ENCODE measurements at regions not wholly inside any gene's neighbourhood (a gene's known extent, or its start where the extent isn't known, plus 50 kb on each side); places are given as distances from the start of the nearest gene placed in this dataset.

GRCh38 chr1:87464022-87464490 is 135.4 kb downstream of the LMO4 start:
- H3K9me3 Mint-ChIP-seq, result peaks cover 16% of the 10 kb centered on the region
- peak overlapping the region; percentile 25 for H3K4me3 Mint-ChIP-seq
- peaks cover 41% of the 10 kb centered on the region for H3K4me1 Mint-ChIP-seq
- peak overlapping the region; percentile 84 for H3K27ac Mint-ChIP-seq
- DNase-seq, result no peak
- peaks cover under 1% of the 10 kb centered on the region for H3K36me3 Mint-ChIP-seq (ENCODE audit: low read depth)
- H3K27me3 Mint-ChIP-seq (ENCODE audit: low read depth, poor library complexity), result peaks cover 6% of the 10 kb centered on the region
- TF ChIP-seq CTCF (IDR thresholded peaks at IDR 0.05), result no peak

GRCh38 chr1:87466621-87467020 is 137.9 kb downstream of the LMO4 start:
- peaks cover 13% of the 10 kb centered on the region for H3K27me3 Mint-ChIP-seq (ENCODE audit: low read depth, poor library complexity)
- H3K4me1 Mint-ChIP-seq, result peaks cover 41% of the 10 kb centered on the region
- no peak overlapping the region for H3K27ac Mint-ChIP-seq
- no peak for DNase-seq
- TF ChIP-seq CTCF (IDR thresholded peaks at IDR 0.05), result no peak
- H3K36me3 Mint-ChIP-seq (ENCODE audit: low read depth), result no peaks in the 10 kb centered on the region
- no peak overlapping the region for H3K4me3 Mint-ChIP-seq
- peaks cover 3% of the 10 kb centered on the region for H3K9me3 Mint-ChIP-seq

GRCh38 chr1:87472716-87473115 is 144.0 kb downstream of the LMO4 start:
- Mint-ChIP-seq H3K27me3 (ENCODE audit: low read depth, poor library complexity) (peaks cover 7% of the 10 kb centered on the region), H3K9me3 (peaks cover 3% of the 10 kb centered on the region), H3K4me1 (peaks cover 10% of the 10 kb centered on the region), H3K36me3 (ENCODE audit: low read depth) (no peaks in the 10 kb centered on the region), H3K27ac (no peak overlapping the region), H3K4me3 (no peak overlapping the region)
- TF ChIP-seq CTCF (IDR thresholded peaks at IDR 0.05), result no peak
- no peak for DNase-seq

- TF ChIP-seq CTCF (IDR thresholded peaks at IDR 0.05), result no peak
- Mint-ChIP-seq H3K9me3 (peaks cover 3% of the 10 kb centered on the region), H3K4me3 (no peak overlapping the region), H3K36me3 (ENCODE audit: low read depth) (no peaks in the 10 kb centered on the region), H3K27ac (peak overlapping the region; percentile 75), H3K4me1 (peaks cover 12% of the 10 kb centered on the region), H3K27me3 (ENCODE audit: low read depth, poor library complexity) (peaks cover 7% of the 10 kb centered on the region)
- DNase-seq, result no peak
These were observed 144.6 kb downstream of the LMO4 start for GRCh38 chr1:87473203-87473661.

- Mint-ChIP-seq H3K9me3 (peaks cover 3% of the 10 kb centered on the region), H3K4me3 (no peak overlapping the region), H3K27me3 (ENCODE audit: low read depth, poor library complexity) (peaks cover 7% of the 10 kb centered on the region), H3K36me3 (ENCODE audit: low read depth) (no peaks in the 10 kb centered on the region), H3K4me1 (peaks cover 19% of the 10 kb centered on the region), H3K27ac (no peak overlapping the region)
- DNase-seq, result no peak
- no peak for TF ChIP-seq CTCF (IDR thresholded peaks at IDR 0.05)
These were observed 145.4 kb downstream of the LMO4 start for GRCh38 chr1:87474098-87474497.

GRCh38 chr1:87478231-87478630 is 149.6 kb downstream of the LMO4 start:
- peaks cover 3% of the 10 kb centered on the region for H3K9me3 Mint-ChIP-seq
- H3K27me3 Mint-ChIP-seq (ENCODE audit: low read depth, poor library complexity), result no peaks in the 10 kb centered on the region
- DNase-seq, result peak; percentile 12
- H3K4me3 Mint-ChIP-seq, result no peak overlapping the region
- H3K4me1 Mint-ChIP-seq, result peaks cover 22% of the 10 kb centered on the region
- no peak for TF ChIP-seq CTCF (IDR thresholded peaks at IDR 0.05)
- no peaks in the 10 kb centered on the region for H3K36me3 Mint-ChIP-seq (ENCODE audit: low read depth)
- no peak overlapping the region for H3K27ac Mint-ChIP-seq
